Thyroid gland (tissue), 4 donors: ENCODE measurements at regions not wholly inside any gene's neighbourhood (a gene's known extent, or its start where the extent isn't known, plus 50 kb on each side); places are given as distances from the start of the nearest gene placed in this dataset.

Experiments used
- CTCF ChIP-seq, 6 experiments: fragments of 200-600 bp in 3 of 6; fragments of 450-650 bp in 3 of 6; sonication (generic) in 3 of 6; IDR thresholded peaks; one replicate each; pipeline ENCODE4 v1.5.1; 2016 to 2019; ENCODE audit warnings: antibody characterized with exemption in 6 of 6, mild to moderate bottlenecking in 2 of 6, inconsistent platforms in 1 of 6, moderate library complexity in 1 of 6
- POLR2A ChIP-seq, 2 donors: fragments of 450-650 bp; IDR thresholded peaks; one replicate each; pipeline ENCODE4 v1.6.1; 2017; ENCODE audit warnings: antibody characterized with exemption in 2 of 2, mild to moderate bottlenecking in 2 of 2, moderate library complexity in 1 of 2

DNA sequence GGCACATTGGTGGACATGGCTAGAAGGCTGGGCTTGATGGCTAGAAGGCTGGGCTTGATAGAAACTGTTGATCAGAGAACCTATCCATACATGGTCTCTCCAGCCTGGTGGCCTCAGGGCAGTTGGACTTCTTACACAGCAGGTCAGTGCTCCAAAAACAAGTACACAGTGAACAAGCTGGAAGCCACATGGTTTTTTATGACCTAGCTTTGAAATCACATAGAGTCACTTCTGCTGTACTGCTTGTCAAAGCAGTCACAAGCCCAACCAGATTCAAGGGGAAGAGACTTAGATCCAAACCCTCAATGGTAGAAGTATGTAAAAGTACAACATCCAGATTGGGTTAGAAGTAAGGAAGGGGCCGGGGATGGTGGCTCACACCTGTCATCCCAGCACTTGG, 89.4 kb upstream of the HES1 start:
- TF ChIP-seq CTCF (IDR thresholded peaks at IDR 0.05) (no peak), POLR2A (IDR thresholded peaks at IDR 0.05) (no peak)
